ENCODE measurements at regions not wholly inside any gene's neighbourhood (a gene's known extent, or its start where the extent isn't known, plus 50 kb on each side); places are given as distances from the start of the nearest gene placed in this dataset.
"Not testable (repeated sequence)": the region's sequence is repeated elsewhere in the genome, so short reads cannot be mapped to it uniquely, and the experiment has no call there.

GRCh38 chr3:51588724-51589123, 50.2 kb downstream of the RAD54L2 start:
- DNase-seq (ENCODE audit: low read depth, low spot score), result no peak
- no peak overlapping the region for H3K27ac ChIP-seq

GRCh38 chr3:51591231-51591630, 52.7 kb downstream of the RAD54L2 start:
- no peak overlapping the region for H3K27ac ChIP-seq
- no peak for DNase-seq (ENCODE audit: low read depth, low spot score)

- DNase-seq (ENCODE audit: low read depth, low spot score), result no peak
- H3K27ac ChIP-seq, result no peak overlapping the region
These were observed 55.2 kb downstream of the RAD54L2 start for GRCh38 chr3:51593697-51594096.

GRCh38 chr3:51599638-51600037, 61.1 kb downstream of the RAD54L2 start:
- not testable (repeated sequence) for H3K27ac ChIP-seq; DNase-seq (ENCODE audit: low read depth, low spot score)

- H3K27ac ChIP-seq, result no peak overlapping the region
- DNase-seq (ENCODE audit: low read depth, low spot score), result no peak
These were observed 65.7 kb downstream of the RAD54L2 start for GRCh38 chr3:51604212-51604611.

GRCh38 chr3:51605938-51606337, 65.1 kb upstream of the TEX264 start:
- no peak for DNase-seq (ENCODE audit: low read depth, low spot score)
- H3K27ac ChIP-seq, result no peak overlapping the region

GRCh38 chr3:51606871-51607270, 64.2 kb upstream of the TEX264 start:
- not testable (repeated sequence) for H3K27ac ChIP-seq; DNase-seq (ENCODE audit: low read depth, low spot score)

- not testable (repeated sequence) for H3K27ac ChIP-seq; DNase-seq (ENCODE audit: low read depth, low spot score)
These were observed 63.3 kb upstream of the TEX264 start for GRCh38 chr3:51607591-51608325.

GRCh38 chr3:51610708-51611107, 60.3 kb upstream of the TEX264 start:
- H3K27ac ChIP-seq, result no peak overlapping the region
- no peak for DNase-seq (ENCODE audit: low read depth, low spot score)

GRCh38 chr3:51617597-51617996, 53.5 kb upstream of the TEX264 start:
- H3K27ac ChIP-seq, result no peak overlapping the region
- no peak for DNase-seq (ENCODE audit: low read depth, low spot score)

GRCh38 chr3:51618038-51618437, 53.0 kb upstream of the TEX264 start:
- not testable (repeated sequence) for H3K27ac ChIP-seq; DNase-seq (ENCODE audit: low read depth, low spot score)

- no peak for DNase-seq (ENCODE audit: low read depth, low spot score)
- H3K27ac ChIP-seq, result no peak overlapping the region
These were observed 52.6 kb upstream of the TEX264 start for GRCh38 chr3:51618496-51618895.

GRCh38 chr3:51619983-51620382, 51.1 kb upstream of the TEX264 start:
- peak overlapping the region; percentile 58 for H3K27ac ChIP-seq

GRCh38 chr3:51620543-51620942, 50.5 kb upstream of the TEX264 start:
- no peak for DNase-seq (ENCODE audit: low read depth, low spot score)
- H3K27ac ChIP-seq, result peak overlapping the region; percentile 58

More at GRCh38 chr3:51619983-51620382, 51.1 kb upstream of the TEX264 start:
- no peak for DNase-seq (ENCODE audit: low read depth, low spot score)

GRCh38 chr3:51621091-51621892, 49.8 kb upstream of the TEX264 start:
- no peak for DNase-seq (ENCODE audit: low read depth, low spot score)
- H3K27ac ChIP-seq, result peak overlapping the region; percentile 58

Data from epithelial cell of prostate (primary cell).